Sigmoid colon (tissue), 3 donors: ENCODE measurements at regions not wholly inside any gene's neighbourhood (a gene's known extent, or its start where the extent isn't known, plus 50 kb on each side); places are given as distances from the start of the nearest gene placed in this dataset.

Experiments used
- CTCF ChIP-seq, 4 experiments: fragments of 450-650 bp in 3 of 4; fragments of 200-600 bp in 1 of 4; IDR thresholded peaks; one replicate each; pipeline ENCODE4 v1.5.1; 2016 to 2019; ENCODE audit warnings: antibody characterized with exemption in 4 of 4, mild to moderate bottlenecking in 3 of 4, moderate library complexity in 2 of 4
- POLR2A ChIP-seq, 2 donors: fragments of 450-650 bp; IDR thresholded peaks; one replicate each; pipeline ENCODE4 v1.6.1; 2016; ENCODE audit warnings: antibody characterized with exemption in 2 of 2, mild to moderate bottlenecking in 2 of 2, moderate library complexity in 2 of 2

GRCh38 chrX:109049903-109050302, 313.5 kb upstream of the IRS4 start:
- TF ChIP-seq CTCF (IDR thresholded peaks at IDR 0.05) (no peak), POLR2A (IDR thresholded peaks at IDR 0.05) (no peak)
